Thyroid gland (tissue), 4 donors: ENCODE measurements at regions not wholly inside any gene's neighbourhood (a gene's known extent, or its start where the extent isn't known, plus 50 kb on each side); places are given as distances from the start of the nearest gene placed in this dataset.

Experiments used
- POLR2A ChIP-seq, 2 donors: fragments of 450-650 bp; IDR thresholded peaks; one replicate each; pipeline ENCODE4 v1.6.1; 2017; ENCODE audit warnings: antibody characterized with exemption in 2 of 2, mild to moderate bottlenecking in 2 of 2, moderate library complexity in 1 of 2
- TF ChIP-seq, protein P1 (sequence below), 6 experiments: fragments of 200-600 bp in 3 of 6; fragments of 450-650 bp in 3 of 6; sonication (generic) in 3 of 6; IDR thresholded peaks; one replicate each; pipeline ENCODE4 v1.5.1; 2016 to 2019; ENCODE audit warnings: antibody characterized with exemption in 6 of 6, mild to moderate bottlenecking in 2 of 6, inconsistent platforms in 1 of 6, moderate library complexity in 1 of 6

DNA sequence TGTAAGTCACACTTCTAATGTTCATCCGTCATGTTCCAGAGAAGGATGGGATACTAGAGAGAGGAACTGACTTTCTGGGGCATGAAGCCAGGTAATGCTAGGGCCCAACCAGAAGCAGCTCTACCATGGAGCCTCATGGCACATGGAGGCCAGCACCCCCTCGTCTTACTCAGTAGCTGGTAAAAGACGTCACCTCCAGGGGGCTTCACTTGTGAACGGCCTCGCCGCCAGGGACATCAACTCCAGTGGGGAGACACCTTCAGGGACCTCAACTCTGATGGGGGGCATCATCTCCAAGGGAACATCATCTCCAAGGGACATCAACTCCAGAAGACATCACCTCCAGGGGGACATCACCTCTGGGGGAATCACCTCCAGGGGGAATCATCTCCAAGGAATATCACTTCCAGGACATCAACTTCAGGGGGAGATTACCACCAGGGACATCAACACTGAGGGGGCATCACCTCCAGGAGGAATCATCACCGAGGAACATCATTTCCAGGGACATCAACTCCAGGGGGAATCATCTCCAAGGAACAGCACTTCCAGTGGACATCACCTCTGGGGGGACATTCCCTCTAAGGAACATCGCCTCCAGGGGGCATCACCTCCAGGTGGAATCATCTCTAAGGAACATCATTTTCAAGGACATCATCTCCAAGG is 168.4 kb downstream of the NDUFA10 start:
- TF ChIP-seq, protein P1, sequence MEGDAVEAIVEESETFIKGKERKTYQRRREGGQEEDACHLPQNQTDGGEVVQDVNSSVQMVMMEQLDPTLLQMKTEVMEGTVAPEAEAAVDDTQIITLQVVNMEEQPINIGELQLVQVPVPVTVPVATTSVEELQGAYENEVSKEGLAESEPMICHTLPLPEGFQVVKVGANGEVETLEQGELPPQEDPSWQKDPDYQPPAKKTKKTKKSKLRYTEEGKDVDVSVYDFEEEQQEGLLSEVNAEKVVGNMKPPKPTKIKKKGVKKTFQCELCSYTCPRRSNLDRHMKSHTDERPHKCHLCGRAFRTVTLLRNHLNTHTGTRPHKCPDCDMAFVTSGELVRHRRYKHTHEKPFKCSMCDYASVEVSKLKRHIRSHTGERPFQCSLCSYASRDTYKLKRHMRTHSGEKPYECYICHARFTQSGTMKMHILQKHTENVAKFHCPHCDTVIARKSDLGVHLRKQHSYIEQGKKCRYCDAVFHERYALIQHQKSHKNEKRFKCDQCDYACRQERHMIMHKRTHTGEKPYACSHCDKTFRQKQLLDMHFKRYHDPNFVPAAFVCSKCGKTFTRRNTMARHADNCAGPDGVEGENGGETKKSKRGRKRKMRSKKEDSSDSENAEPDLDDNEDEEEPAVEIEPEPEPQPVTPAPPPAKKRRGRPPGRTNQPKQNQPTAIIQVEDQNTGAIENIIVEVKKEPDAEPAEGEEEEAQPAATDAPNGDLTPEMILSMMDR (IDR thresholded peaks at IDR 0.05): no peak
- TF ChIP-seq POLR2A (IDR thresholded peaks at IDR 0.05): no peak
